ENCODE measurements at regions not wholly inside any gene's neighbourhood (a gene's known extent, or its start where the extent isn't known, plus 50 kb on each side); places are given as distances from the start of the nearest gene placed in this dataset.

DNA sequence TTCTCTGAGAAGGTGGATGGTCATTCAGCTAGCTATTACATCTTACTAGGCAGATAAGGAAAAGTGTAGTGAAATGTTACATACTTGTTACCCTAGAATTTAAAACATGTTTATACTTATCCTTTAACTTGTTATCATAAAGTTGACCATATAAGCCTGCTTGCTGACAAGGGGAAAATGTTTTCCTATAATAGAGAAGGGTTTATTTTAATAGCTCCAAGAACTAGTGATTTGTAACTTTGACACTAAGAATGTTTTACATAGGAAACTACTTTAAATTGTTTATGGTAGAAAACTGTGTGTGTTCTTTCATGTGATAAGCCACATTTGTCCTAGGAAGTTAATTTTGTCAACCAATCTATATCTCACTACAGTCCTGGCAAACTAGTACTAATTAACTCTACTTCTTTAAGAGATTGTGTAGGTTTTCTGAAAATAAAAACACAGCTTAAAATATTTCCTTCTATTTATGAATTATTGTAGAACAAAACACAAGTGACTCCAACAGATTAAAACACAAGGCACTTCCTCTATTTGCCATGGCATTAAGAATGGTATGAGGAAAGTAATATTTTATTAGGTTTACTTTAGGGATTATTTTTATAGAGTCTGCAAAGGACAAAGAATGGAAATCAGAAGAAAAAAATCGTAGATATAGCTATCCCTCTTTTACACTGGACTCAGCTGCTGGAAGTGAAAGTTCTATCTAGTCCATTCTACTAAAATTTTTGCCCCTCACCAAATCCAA is 233.3 kb upstream of the NBEA start:
- no peak for TF ChIP-seq POLR2A (IDR thresholded peaks at IDR 0.05)
- TF ChIP-seq, protein P1, sequence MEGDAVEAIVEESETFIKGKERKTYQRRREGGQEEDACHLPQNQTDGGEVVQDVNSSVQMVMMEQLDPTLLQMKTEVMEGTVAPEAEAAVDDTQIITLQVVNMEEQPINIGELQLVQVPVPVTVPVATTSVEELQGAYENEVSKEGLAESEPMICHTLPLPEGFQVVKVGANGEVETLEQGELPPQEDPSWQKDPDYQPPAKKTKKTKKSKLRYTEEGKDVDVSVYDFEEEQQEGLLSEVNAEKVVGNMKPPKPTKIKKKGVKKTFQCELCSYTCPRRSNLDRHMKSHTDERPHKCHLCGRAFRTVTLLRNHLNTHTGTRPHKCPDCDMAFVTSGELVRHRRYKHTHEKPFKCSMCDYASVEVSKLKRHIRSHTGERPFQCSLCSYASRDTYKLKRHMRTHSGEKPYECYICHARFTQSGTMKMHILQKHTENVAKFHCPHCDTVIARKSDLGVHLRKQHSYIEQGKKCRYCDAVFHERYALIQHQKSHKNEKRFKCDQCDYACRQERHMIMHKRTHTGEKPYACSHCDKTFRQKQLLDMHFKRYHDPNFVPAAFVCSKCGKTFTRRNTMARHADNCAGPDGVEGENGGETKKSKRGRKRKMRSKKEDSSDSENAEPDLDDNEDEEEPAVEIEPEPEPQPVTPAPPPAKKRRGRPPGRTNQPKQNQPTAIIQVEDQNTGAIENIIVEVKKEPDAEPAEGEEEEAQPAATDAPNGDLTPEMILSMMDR (IDR thresholded peaks at IDR 0.05) = no peak

All from testis (tissue), 2 donors.